Ovary (tissue), 3 donors: ENCODE measurements at regions not wholly inside any gene's neighbourhood (a gene's known extent, or its start where the extent isn't known, plus 50 kb on each side); places are given as distances from the start of the nearest gene placed in this dataset.

ENCODE experiments used
- EP300 ChIP-seq: sonication (generic); formaldehyde crosslinking; IDR thresholded peaks from one replicate; pipeline ENCODE4 v1.6.1; 2017; ENCODE audit warnings: antibody characterized with exemption
- TF ChIP-seq, protein P1 (sequence below), 3 donors: fragments of 450-650 bp in 2 of 3; fragments of 200-600 bp in 1 of 3; IDR thresholded peaks; one replicate each; pipeline versions ENCODE4 v1.5.1 to v1.8.0; 2016 to 2022; ENCODE audit warnings: antibody characterized with exemption in 3 of 3, mild to moderate bottlenecking in 1 of 3
- donor health status: DM: no; HTN: no; CAD: no.

GRCh38 chr2:216984937-216985336 lies 125.1 kb upstream of the TNP1 start:
- TF ChIP-seq, protein P1, sequence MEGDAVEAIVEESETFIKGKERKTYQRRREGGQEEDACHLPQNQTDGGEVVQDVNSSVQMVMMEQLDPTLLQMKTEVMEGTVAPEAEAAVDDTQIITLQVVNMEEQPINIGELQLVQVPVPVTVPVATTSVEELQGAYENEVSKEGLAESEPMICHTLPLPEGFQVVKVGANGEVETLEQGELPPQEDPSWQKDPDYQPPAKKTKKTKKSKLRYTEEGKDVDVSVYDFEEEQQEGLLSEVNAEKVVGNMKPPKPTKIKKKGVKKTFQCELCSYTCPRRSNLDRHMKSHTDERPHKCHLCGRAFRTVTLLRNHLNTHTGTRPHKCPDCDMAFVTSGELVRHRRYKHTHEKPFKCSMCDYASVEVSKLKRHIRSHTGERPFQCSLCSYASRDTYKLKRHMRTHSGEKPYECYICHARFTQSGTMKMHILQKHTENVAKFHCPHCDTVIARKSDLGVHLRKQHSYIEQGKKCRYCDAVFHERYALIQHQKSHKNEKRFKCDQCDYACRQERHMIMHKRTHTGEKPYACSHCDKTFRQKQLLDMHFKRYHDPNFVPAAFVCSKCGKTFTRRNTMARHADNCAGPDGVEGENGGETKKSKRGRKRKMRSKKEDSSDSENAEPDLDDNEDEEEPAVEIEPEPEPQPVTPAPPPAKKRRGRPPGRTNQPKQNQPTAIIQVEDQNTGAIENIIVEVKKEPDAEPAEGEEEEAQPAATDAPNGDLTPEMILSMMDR (IDR thresholded peaks at IDR 0.05), result no peak
- TF ChIP-seq EP300, result no peak
